Fibroblast of skin of left quadriceps (primary cell): ENCODE measurements at regions not wholly inside any gene's neighbourhood (a gene's known extent, or its start where the extent isn't known, plus 50 kb on each side); places are given as distances from the start of the nearest gene placed in this dataset.

Source experiments
- DNase-seq, 2 experiments: peaks; one replicate each; pipeline ENCODE4 v3.0.0-alpha.2; 2013; ENCODE audit warnings: low read depth in 2 of 2

DNA sequence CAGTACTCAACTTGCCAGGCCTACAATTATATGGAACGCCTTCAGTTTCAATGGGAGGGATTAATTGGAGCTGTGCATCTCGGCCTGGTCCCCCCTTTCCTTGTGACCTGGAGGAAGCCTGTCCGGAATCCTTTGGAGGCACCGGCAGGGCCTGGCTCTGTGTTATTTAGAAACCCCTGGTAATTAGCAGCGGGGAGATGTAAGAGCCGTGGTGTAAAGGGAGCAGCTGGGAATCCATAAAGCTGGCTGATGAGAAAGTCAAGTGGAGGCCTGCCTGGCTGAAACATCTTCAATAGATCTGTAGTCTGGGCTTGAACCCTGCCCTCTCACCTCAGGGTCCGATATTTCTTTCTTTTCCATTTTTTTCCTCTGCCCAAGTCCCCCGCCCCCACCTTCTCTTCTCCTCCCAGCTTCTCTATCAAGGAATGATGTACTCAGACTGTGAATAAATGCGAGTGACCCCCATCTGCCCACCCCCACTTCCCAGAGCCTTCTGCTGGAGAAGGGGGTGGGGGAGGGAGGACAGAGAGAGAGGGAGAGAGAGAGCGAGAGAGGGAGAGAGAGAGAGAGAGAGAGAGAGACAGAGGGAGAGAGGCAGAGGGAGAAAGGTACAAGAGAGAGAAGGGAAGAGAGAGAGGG, 495.5 kb upstream of the ZFHX3 start:
- DNase-seq: no peak

DNA sequence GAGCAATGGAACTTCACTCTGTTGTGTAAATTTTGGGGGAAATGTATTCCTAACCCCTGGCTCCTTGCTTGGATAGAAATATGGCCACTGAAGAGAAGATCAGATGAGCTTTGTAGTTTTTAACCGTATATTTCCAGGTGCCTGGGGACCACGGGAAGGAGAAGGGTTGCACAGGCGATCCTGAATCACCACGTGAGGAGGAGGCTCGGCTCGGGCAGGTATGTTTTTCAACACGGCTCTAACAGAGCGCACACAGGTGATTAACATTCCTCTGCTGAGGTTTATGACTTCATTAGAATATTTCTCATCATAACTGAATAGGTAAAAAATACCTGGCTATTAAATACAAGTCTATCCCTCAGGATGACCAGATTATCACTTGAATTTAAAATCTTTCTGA, 495.0 kb upstream of the ZFHX3 start:
- DNase-seq: no peak

DNA sequence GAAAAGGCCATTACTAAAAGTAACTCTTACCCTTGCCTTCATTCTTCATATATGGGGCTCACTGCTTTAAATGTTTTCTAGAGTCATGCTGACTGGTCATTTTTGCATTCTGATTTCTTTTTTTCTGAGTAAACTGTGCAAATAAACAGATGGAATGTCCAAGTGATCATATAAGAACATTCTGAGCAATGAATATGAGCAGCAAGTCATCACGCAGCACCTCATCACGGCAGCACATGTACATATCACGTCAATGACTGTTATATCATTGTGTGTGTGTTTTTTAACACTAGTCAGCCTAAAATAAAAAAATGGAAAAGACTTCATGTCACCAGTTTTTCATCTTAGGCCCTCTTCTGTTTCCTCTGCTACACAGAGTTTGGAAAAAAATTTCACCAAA, 490.0 kb upstream of the ZFHX3 start:
- DNase-seq: no peak

DNA sequence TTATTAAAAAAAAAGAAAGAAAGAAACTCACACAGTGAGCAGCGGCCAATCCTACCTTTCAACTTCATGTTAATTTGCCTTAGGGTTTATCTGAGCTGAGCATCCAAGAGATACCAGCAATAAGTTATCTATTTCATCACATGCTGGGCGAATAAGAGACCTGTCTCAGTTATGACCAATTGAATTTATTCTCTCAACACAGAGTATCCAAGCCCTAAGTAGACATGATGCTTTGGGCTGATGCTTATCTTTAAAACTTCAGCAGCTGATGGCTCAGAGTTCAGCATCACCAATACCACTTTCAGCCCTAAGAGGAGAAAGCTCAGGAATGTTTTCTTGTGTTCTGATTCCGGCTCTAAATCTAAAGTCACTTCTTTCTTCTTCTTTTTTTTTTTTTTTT, 489.0 kb upstream of the ZFHX3 start:
- no peak for DNase-seq

DNA sequence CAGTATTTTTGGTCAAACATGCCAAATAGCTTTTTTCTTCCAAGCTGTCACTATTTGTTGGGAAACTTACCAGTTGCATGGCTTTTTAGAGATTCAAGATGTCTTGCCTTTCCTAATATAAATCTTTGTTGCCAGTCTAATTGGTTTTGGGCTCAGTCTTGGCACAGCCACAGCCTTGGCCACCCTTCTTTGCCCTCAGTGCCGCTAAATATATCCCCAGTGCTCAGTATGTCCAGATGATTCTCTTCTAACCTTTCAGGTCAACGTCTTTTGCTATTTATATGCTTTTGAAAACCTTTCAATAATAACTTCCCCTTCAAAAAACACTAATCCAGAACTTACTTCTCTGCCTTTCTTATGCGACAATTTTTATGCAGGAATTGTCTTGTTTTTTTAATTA, 483.1 kb upstream of the ZFHX3 start:
- DNase-seq: no peak

DNA sequence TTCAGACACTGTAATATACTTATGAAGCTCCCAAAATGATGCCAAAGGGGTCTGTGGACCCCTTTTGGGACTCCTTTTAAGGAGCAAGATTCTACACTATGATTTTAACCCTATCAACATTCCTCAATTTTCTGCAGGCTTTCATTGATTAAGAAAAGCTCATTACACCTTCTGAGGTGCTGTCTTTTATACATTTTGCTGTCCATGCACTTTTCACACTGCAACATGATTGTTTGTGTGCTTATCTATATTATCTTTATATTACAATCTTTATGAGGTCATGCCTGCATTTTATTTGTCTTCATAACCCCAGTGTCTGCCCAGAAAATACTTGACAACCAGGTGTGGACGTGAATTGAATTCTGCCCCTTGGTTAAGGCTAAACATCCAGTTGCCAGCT, 482.6 kb upstream of the ZFHX3 start:
- DNase-seq: no peak

DNA sequence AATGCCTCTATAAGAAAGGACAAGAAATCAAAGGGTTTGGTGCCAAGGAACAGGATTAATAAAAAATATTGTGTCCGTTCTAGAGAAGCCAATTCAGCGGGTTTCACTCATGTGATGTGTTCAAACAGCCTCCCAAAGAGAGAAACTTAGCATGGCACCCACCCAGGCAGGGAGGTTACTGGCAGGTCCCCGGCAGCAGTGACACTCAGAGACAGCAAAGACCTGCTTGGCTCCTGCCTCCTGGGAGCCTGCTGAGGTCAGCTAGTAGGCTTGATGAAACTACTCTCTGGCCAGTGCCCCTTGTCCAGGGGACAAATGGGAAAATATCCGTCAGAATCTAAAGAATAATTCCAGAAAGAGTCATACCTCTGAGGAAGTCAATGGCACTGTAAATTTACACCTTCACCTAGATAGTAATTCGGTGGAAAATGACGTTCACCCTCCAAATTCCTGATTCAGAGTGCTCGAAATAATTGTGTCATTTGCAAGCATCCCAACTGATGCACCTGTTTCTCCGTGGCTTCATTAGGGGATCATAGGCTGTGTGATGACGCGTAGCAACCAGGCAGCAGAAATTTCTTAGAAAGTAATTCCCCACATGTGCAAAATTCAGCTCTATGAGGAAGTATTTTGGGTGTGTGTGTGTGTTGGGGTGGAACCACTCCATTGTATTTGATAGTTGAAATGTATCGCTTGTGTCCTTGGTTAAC, 481.5 kb upstream of the ZFHX3 start:
- no peak for DNase-seq

DNA sequence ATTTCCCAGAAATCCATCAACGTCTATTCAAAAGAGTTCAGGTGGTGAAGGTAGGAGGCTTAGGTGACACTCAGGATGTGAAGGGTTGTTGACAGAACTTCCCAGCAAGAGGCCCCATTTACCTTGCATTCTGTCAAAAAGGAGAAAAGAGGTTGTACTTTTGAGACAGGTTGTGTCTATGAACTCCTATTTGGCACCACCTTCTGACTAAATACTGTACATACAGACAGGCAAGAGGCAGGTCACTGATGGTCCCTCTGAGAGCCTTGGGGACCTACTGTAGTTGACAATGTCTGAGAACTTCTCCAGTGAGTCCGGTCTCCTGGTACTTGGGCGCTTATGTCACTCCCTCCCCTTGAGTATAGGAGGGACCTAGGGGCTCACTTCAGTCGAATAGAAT, 479.3 kb upstream of the ZFHX3 start:
- no peak for DNase-seq

DNA sequence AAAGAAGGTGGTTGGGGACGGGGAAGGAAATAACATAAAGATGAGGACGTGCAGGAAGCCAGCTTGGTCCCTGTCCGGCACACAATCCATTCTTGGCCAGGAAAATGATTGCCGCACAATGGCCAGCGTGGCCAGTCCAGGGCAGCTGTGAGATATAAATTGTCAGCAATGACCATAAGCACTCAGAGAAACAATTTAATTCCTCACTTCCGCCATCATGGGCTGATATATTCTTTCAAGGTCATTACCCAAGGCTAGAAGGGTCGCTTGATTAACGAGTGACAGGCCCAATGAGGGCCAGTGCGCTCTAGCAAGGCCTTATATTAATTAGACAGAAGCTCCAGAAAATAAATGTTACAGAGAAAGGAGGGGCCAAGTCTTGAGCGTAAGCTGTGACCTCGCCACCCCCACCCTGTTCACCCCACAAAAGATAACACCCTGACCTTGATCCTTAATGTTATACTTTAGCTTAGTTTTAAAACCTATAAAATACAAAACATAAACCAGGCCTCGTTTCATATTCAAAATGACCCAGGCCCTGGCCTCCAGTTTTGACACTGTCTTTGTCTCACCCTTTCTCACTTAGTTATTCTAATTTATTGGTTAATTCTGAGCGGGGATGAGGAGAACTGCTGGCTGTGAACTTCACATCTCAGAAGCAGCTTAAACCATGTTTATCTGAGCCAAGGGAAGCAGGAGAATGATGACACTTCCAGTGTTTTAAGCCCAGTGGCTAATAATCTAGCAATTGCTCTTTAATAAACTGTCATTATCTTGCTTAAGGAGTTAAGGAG, 478.3 kb upstream of the ZFHX3 start:
- no peak for DNase-seq

DNA sequence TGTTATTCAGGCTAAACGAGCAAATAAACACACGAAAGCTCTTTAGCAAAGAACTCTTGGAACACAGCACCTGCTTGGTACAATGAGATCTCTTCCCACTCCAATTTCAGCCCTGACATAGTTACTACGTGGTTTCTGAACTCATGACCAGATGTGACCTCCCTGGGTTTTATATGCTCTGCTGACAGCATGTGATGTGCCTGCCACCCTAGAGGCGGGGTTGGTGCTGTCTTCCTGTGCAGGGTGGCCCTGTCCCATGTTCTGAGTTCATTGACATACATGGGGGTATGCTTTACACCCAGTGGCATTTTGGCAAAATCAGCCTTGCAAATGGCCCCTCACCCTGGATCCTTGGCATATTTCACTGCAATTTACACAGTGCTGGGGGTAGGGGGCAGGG, 475.3 kb upstream of the ZFHX3 start:
- DNase-seq: no peak

DNA sequence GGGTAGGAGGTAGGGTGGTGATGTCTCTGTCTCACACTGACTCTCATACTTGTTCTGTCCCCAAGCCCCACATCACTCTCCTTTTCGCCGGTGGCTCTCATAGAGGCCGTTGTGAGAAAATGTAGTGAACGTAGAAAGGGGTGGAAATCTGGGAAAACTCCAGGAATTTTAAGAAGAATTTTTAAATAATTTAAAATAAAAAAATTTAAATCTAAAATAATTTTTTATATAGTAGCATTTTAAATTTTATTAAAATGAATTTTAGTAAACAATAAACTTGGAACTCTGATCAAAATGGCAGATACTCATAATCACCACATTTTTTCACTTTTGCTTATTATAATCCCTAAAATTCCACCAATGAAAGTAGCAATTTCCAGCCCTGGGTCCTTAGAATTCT, 473.6 kb upstream of the ZFHX3 start:
- no peak for DNase-seq

DNA sequence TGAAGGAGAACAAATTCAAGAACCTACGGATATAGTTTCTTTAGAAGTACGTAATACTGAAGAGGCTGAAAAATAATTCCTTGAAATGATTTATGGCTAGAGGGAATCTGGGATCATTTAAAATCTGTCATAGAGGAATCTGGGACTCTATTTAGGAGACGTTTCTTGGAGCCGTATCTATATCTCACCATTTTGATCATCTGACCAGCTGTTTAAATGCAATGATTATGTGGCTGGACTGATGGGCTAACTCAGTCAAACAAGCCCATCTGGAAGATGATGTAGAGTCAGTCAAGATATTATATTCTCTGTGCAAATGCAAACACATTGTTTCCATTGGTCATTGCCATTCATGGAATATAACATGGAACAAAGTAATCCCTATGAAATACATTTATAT, 467.7 kb upstream of the ZFHX3 start:
- DNase-seq: no peak

DNA sequence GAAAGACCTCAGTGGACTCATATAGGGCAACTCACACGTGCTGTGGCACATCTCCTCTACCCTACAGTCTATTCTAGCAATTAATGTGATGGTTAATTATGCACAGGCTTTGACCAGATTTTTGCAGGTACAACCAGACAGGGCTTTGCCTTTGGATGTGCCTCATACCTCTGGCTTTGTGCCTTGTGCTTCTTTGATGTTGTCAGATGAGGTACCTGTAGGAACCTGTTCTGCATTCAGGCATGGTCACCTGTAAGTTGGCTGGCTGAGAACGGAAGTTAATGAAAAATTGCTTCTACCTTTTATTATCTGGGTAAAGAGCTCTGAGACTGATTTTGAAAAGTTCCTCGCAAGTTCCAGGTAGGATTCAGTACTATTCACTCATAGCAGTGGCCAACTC, 462.9 kb upstream of the ZFHX3 start:
- DNase-seq: no peak

DNA sequence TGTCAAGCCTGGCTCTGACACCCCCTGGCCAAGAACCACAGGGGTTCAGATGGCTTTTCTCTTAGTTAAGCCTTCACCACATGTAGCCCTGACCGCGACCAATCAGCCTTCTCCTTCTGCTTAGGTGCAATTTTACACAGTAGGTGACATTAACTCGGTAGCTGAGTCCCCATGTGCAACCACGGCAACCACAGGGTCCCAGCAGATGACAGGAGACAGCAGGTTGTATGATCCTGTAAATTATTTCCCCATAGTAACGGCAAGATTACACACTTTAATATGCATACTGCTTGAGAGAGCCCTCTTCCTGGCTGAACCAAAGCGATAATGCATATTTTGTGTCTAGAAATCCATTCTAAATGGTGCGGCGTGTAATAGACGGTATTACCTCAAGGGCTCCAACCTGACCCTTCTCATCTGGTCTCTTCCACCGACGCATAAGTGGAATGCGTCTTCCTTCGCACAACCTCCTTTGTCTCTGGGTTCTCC, 458.7 kb upstream of the ZFHX3 start:
- no peak for DNase-seq

DNA sequence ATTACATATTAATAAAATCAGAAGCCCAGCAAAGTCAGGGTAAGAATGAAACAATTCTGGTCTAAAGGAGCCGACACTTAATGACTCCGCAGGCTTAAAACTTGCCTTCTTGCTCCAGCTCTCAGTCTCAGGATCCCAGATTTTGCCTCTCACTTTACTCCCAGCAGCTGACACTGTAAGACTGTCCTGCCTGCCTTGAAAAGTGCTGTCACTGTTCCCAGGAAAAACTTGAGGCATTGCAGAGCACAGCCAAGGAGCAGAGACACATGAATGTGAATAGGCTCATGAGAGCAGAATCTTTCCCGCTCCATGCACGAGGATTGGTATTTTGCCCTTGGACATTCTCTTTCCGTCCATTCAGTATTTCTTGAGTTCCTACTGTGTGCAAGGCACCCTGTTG, 457.6 kb upstream of the ZFHX3 start:
- DNase-seq: no peak

DNA sequence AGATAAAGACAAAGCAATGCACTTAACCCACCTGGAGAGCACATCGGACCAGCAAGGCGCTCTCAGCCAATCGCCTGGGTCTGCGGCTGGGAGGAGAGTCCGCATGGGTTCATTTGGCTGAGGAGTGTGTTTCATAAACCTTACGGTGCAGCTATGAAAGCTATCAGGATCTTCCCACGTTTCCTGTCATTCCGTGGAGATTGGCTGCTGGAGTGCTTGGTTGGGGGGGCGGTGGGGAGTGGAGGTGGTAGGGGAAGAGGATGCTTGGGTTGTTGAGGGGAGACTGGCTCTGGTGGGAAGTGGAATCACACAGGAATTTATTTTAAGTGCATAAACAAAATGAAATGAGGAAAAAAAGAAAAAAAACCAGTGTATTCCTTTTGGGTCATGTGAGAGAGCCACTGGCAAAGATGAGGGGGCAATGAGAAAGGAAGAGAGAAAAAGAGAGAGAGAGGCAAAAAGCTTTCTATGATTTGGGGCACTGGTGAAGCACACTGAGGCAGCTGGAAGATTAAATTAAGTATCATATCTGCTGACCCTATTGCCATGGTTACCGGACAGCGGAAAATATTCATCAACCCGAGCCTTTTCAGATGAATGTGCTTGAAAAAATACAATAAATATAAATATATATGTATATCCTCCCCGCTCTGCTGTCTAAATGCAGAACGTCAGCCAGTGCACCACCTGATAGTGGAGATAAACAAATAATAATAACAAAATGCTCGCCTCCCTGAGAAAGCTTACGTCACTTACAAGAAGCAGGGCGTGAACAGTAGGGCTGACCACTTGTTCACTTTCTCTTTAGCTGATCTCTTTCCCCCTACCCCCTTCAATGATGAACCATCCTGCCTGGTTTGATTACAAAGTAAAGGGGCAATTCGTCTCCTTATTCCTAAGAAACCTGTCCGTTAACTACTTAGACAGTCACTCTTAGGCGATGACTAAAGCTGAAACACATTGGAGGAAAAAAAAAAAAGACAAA, 457.0 kb upstream of the ZFHX3 start:
- no peak for DNase-seq

DNA sequence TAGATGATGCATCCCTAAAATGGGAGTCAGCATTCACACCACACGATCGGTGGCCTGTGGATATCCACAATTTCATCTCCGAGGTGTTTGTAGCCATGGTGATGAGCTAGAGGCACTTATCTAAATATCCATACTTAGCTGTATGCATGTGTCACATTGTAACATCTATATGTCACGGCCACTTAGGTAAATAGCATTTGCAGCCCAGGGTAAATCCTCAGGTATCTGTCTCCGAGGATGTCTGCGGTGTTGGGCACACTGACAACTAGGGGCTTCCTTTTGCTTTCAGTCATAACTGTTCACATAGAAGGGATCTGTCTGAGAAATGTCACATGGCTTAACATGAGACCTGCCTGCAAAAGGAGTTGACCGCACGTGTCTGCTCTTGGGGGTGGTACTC, 455.2 kb upstream of the ZFHX3 start:
- no peak for DNase-seq

DNA sequence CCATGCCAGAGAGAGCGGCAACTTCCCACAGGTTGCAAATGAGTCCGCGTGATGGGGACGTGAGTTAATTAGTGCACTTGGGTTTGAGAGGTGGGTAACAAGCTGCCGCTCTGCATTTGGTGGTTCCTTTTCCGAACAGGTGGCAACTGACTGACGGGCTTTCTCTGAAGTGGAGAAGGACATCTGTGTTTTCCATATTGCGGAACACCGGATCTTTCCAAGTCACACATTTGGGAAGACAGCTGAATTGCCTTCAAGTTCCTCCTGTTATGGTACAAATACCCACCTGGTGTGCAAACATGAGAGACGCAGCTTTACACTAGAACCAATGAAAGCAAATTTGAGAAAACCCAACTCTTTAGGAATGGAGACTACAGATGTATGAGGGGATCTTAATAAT, 451.3 kb upstream of the ZFHX3 start:
- no peak for DNase-seq

DNA sequence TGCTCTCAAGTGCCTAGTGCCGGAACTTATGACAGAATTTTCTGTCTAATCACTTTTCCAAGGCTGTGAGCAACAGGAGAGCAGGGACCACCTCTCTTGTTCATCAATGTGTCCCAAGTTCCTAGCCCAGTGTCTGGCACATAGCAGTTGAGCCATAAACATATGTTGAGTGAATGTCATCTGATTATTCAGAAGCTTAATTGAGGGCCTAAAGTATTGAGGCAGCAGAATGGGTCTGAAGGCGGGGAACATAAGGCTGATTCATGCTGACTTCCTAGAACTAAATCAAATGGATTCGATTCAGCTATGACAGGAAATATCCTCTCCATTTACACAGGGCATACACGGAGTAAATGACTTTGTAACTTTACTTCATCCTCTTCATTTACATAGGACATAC, 438.0 kb upstream of the ZFHX3 start:
- DNase-seq: no peak

DNA sequence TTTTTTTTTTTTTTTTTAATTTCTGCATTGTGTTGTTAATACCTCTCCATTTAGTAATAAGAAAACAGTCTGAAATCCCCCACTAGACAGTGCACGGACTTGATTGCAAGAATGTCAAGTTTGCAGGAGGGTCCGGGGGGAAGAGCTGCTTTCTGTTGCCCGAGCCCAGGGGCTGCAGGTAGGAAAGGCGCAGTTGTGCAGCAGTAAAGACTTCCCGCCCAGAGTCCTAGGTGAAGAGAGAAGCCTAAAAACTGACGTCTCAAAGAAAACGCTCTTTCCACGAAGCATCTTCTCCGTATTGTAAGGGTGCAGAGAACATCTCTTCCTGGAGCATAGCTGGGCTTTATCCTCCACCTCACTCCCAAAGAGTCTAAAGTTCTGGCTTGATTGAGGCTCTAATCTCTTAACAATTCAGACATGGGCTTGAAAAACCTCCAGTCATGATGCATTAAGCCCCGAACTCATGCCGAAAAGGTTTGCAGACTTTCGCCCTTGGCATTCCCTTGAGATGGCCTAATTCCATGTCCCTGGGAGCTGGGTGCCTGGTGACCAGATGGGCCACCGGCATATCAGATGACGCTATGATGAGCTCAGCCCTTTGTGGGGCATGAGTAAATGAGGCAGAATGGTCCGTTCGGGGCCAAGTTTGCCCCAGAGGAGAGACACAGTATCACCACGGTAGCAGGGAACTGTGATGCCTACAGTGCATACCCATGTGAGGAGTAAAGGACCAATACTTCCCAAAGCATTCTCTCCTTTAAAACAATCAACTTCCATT, 436.2 kb upstream of the ZFHX3 start:
- no peak for DNase-seq
